GM11168 (cell line): ENCODE measurements at regions not wholly inside any gene's neighbourhood (a gene's known extent, or its start where the extent isn't known, plus 50 kb on each side); places are given as distances from the start of the nearest gene placed in this dataset.

Experiments used
- in situ Hi-C: fragments of 300-500 bp; cut with MboI; formaldehyde crosslinking; loops from one replicate; pipeline ENCODE4 v1.12.0; 2022; ENCODE audit warnings: low sequenced_read_pairs; ENCODE audit not compliant: unreplicated experiment

GRCh38 chr14:36047912-36048311, 128.6 kb downstream of the PTCSC3 start:
- in situ Hi-C loops: no loop called here

- in situ Hi-C loops: no loop called here
These were observed 140.8 kb downstream of the PTCSC3 start for GRCh38 chr14:36035675-36036074.

- in situ Hi-C loops: no loop called here
These were observed 147.9 kb downstream of the PTCSC3 start for GRCh38 chr14:36028665-36029064.

- in situ Hi-C loops: no loop called here
These were observed 148.3 kb downstream of the PTCSC3 start for GRCh38 chr14:36028218-36028617.

GRCh38 chr14:36027354-36027753, 149.2 kb downstream of the PTCSC3 start:
- in situ Hi-C loops: no loop called here

- in situ Hi-C loops: no loop called here
These were observed 153.6 kb downstream of the PTCSC3 start for GRCh38 chr14:36022765-36023410.

GRCh38 chr14:36021591-36022320, 154.8 kb downstream of the PTCSC3 start:
- in situ Hi-C loops: no loop called here

GRCh38 chr14:36021030-36021422, 155.5 kb downstream of the PTCSC3 start:
- in situ Hi-C loops: no loop called here

GRCh38 chr14:36020120-36021029, 156.1 kb downstream of the PTCSC3 start:
- in situ Hi-C loops: no loop called here

- in situ Hi-C loops: no loop called here
These were observed 157.4 kb downstream of the PTCSC3 start for GRCh38 chr14:36019126-36019525.

GRCh38 chr14:36014236-36014635, 162.3 kb downstream of the PTCSC3 start:
- in situ Hi-C loops: no loop called here

- in situ Hi-C loops: no loop called here
These were observed 163.0 kb downstream of the PTCSC3 start for GRCh38 chr14:36013483-36013882.

- in situ Hi-C loops: no loop called here
These were observed 163.9 kb downstream of the PTCSC3 start for GRCh38 chr14:36012621-36013020.

- in situ Hi-C loops: no loop called here
These were observed 166.9 kb downstream of the PTCSC3 start for GRCh38 chr14:36009643-36010042.

- in situ Hi-C loops: no loop called here
These were observed 169.9 kb downstream of the PTCSC3 start for GRCh38 chr14:36006623-36007022.

GRCh38 chr14:36005670-36006069, 170.9 kb downstream of the PTCSC3 start:
- in situ Hi-C loops: no loop called here

- in situ Hi-C loops: no loop called here
These were observed 174.6 kb downstream of the PTCSC3 start for GRCh38 chr14:36001936-36002335.

GRCh38 chr14:35999294-35999693, 173.2 kb downstream of the BRMS1L start:
- in situ Hi-C loops: no loop called here

GRCh38 chr14:35998303-35998702, 172.2 kb downstream of the BRMS1L start:
- in situ Hi-C loops: no loop called here

- in situ Hi-C loops: no loop called here
These were observed 167.5 kb downstream of the BRMS1L start for GRCh38 chr14:35993684-35993960.
